ENCODE measurements at regions not wholly inside any gene's neighbourhood (a gene's known extent, or its start where the extent isn't known, plus 50 kb on each side); places are given as distances from the start of the nearest gene placed in this dataset.

DNA sequence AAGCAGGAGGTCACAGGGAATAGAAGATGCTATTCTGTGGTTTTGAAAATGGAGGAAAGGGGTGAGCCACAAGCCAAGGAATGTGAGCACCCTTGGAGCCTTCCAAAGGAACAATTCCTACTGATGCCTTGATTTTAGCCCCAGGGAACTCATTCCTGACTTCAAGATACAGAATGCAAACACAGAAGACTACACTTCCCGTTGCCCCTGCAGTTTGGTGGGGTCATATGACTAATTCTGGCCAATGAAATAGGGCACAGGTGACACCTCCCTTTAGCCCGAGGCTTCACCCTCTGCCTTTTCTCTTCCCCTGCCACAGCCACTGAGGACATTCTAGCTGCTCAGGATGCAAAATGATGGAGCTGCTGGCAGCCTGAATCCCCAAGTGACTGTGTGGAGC lies 126.1 kb downstream of the INHBB start:
- TF ChIP-seq POLR2A (IDR thresholded peaks at IDR 0.05) = no peak
- TF ChIP-seq, protein P1, sequence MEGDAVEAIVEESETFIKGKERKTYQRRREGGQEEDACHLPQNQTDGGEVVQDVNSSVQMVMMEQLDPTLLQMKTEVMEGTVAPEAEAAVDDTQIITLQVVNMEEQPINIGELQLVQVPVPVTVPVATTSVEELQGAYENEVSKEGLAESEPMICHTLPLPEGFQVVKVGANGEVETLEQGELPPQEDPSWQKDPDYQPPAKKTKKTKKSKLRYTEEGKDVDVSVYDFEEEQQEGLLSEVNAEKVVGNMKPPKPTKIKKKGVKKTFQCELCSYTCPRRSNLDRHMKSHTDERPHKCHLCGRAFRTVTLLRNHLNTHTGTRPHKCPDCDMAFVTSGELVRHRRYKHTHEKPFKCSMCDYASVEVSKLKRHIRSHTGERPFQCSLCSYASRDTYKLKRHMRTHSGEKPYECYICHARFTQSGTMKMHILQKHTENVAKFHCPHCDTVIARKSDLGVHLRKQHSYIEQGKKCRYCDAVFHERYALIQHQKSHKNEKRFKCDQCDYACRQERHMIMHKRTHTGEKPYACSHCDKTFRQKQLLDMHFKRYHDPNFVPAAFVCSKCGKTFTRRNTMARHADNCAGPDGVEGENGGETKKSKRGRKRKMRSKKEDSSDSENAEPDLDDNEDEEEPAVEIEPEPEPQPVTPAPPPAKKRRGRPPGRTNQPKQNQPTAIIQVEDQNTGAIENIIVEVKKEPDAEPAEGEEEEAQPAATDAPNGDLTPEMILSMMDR (IDR thresholded peaks at IDR 0.05) = no peak
